HG03175 (cell line): ENCODE measurements at regions not wholly inside any gene's neighbourhood (a gene's known extent, or its start where the extent isn't known, plus 50 kb on each side); places are given as distances from the start of the nearest gene placed in this dataset.
"Not testable (repeated sequence)": the region's sequence is repeated elsewhere in the genome, so short reads cannot be mapped to it uniquely, and the experiment has no call there.

Experiments used
- ATAC-seq: cut with Tn5 transposase; IDR thresholded peaks from one replicate; pipeline ENCODE4 v1.9.1; 2021; ENCODE audit warnings: mild to moderate bottlenecking, moderate library complexity; ENCODE audit not compliant: unreplicated experiment

GRCh38 chr11:129631201-129631600 lies 184.4 kb upstream of the TMEM45B start:
- ATAC-seq: no peak

GRCh38 chr11:129636926-129637325 lies 178.7 kb upstream of the TMEM45B start:
- no peak for ATAC-seq

- ATAC-seq: no peak
These were observed 178.2 kb upstream of the TMEM45B start for GRCh38 chr11:129637473-129637872.

- no peak for ATAC-seq
These were observed 177.5 kb upstream of the TMEM45B start for GRCh38 chr11:129637983-129638776.

GRCh38 chr11:129639300-129639699 lies 176.3 kb upstream of the TMEM45B start:
- no peak for ATAC-seq

- ATAC-seq: no peak
These were observed 175.0 kb upstream of the TMEM45B start for GRCh38 chr11:129640671-129641070.

- ATAC-seq: no peak
These were observed 172.5 kb upstream of the TMEM45B start for GRCh38 chr11:129643031-129643721.

GRCh38 chr11:129644326-129644725 lies 171.3 kb upstream of the TMEM45B start:
- ATAC-seq: no peak

GRCh38 chr11:129645943-129646342 lies 169.7 kb upstream of the TMEM45B start:
- no peak for ATAC-seq

GRCh38 chr11:129650044-129650443 lies 165.6 kb upstream of the TMEM45B start:
- not testable (repeated sequence) for ATAC-seq

- no peak for ATAC-seq
These were observed 162.8 kb upstream of the TMEM45B start for GRCh38 chr11:129652835-129653234.

GRCh38 chr11:129655247-129655832 lies 160.3 kb upstream of the TMEM45B start:
- ATAC-seq: no peak

- no peak for ATAC-seq
These were observed 157.7 kb upstream of the TMEM45B start for GRCh38 chr11:129657866-129658525.

- ATAC-seq: no peak
These were observed 157.2 kb upstream of the TMEM45B start for GRCh38 chr11:129658526-129658867.

GRCh38 chr11:129680907-129681306 lies 134.7 kb upstream of the TMEM45B start:
- no peak for ATAC-seq

- no peak for ATAC-seq
These were observed 134.1 kb upstream of the TMEM45B start for GRCh38 chr11:129681344-129682114.

GRCh38 chr11:129686269-129686668 lies 129.4 kb upstream of the TMEM45B start:
- ATAC-seq: no peak

- ATAC-seq: no peak
These were observed 124.5 kb upstream of the TMEM45B start for GRCh38 chr11:129691142-129691541.

GRCh38 chr11:129694538-129694937 lies 121.1 kb upstream of the TMEM45B start:
- no peak for ATAC-seq

- ATAC-seq: no peak
These were observed 120.7 kb upstream of the TMEM45B start for GRCh38 chr11:129694966-129695365.
